Cerebellar cortex (tissue), 1 donor: ENCODE measurements at regions not wholly inside any gene's neighbourhood (a gene's known extent, or its start where the extent isn't known, plus 50 kb on each side); places are given as distances from the start of the nearest gene placed in this dataset.

ENCODE experiments used
- DNase-seq: peaks from one replicate; pipeline ENCODE4 v3.0.0-alpha.2; 2015; ENCODE audit warnings: low spot score

DNA sequence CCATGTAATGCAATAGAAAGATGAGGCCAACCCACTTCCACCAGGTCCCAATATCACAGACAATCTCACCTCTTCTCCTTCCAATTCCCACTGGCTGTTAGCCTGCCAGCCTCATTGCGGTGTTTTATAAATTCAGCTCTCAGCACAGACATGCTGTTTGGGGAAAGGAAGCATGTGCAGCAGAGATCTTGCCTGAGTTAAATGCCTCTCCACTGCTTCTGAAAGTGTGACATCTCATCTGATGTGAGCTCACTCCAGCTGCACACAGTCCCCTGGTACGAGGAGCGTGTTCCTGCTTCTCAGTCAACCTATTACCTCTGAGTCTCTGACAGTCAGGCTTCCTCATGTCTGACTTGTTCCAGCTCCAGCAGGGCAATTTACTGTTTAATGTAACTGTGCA is 122.7 kb upstream of the GUCY1A2 start:
- peak; percentile 64 for DNase-seq

DNA sequence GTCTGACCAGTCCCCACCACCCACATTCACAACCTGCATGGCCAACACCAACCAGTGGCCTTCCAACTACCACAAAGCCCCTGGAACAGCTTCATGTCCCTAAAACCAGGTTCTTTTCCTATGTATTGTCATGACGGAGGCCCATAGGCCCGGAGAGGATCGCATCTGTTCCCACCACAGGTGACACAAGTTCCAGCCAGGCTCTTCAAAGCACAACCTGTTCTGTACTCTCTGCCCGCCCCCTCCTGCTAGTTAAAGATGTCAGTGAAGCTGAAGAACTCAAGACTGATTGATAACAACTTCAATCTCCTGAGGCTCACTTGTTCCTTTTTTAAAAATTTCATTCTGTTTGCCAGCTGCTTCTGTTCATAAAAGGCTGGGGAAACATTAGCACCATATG is 121.1 kb upstream of the GUCY1A2 start:
- DNase-seq, result peak; percentile 85

DNA sequence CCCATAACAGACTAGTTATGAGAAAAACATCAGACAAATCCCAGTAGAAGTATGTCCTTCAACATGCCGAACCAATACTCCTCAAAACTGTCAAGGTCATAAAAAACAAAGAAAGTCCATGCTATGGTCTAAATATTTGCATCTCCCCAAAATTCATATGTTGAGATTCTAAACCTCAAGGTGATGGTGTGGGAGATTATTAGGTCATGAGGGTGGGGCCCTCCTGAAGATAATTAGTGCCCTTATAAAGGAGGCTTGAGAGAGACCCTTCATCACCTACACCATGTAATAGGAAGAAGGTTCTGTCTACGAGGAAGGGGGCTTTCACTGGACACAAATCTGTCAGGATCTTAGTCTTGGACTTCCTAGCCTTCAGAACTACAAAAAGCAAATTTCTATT is 118.6 kb upstream of the GUCY1A2 start:
- DNase-seq, result no peak

DNA sequence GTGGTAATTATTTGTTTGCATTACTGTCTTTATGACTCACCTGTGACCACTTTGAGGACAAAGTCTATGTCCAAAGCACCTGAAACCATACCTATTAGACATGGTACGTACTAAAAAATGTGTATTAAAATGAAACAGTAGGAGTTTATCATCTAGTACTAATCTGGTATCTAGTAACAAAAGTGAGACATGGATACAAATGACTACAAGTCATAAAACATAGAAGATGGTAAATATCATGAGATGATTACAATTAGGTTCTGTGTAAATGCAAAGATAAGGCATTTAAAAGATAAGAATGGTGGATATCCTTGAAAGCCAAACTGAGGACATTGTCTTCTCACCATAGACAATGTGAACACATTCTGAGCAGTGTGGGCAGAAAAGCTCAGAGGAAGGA is 113.5 kb upstream of the GUCY1A2 start:
- no peak for DNase-seq

DNA sequence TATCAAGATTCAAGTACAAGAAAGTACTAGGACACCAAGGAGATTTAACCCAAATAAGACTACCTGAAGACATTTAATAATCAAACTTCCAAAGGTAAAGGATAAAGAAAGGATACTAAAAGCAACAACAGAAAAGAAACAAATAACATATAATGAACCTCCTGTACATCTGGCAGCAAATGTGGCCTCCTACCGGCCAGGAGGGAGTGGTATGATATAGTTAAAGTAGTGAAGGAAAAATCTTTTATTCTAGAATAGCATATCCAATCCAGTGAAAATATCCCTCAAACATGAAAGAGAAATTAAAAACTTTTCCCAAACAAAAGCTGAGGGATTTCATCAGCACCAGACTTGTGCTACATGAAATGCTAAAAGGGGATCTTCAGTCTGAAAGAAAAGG is 104.7 kb upstream of the GUCY1A2 start:
- DNase-seq, result no peak

DNA sequence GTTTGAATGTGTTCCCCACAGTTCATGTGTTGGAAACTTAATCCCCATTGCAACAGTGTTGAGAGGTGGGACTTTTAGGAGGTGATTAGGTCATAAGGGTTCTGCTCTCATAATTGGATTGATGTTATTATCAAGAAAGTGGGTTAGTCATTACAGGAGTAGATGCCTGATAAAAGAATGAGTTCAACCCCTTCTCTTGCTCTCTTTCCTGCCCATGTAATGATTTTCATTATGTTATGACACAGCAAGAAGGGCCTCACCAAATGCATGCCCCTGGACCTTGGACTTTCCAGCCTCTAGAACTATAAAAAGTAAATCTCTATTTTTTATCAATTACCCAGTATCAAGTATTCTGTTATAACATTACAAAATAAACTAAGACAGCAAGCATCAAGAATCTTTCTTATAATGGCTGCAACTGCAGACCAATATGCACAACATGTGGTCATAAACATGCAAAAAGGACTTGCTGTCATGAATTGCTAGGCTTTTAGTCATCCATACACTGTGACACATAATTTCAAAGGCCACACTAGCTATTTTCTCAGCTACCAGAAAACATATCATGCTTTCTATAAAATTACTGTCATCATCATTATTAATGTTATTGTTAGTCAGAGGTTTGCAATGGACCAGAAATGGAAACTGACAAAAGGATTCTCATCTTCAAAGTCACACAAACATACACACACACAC is 99.9 kb upstream of the GUCY1A2 start:
- no peak for DNase-seq

DNA sequence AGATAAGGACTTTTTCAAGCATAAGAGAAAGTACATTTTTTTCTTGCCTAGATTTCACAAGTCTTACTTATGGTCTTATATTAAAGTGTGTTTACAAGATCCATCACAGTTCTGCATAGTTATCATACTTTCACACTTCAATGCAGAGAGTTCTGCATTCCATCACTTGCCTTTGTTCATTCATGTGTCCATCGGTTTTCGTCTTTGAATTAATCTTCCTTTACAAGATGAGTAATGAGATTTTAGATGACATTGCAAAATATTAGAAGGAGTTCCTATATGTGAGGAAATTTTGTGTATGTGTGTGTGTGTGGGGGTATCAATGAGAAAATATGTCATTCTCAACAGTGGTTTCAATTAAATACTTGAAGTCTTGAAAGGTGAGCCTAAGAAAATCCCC is 98.1 kb upstream of the GUCY1A2 start:
- DNase-seq, result no peak

DNA sequence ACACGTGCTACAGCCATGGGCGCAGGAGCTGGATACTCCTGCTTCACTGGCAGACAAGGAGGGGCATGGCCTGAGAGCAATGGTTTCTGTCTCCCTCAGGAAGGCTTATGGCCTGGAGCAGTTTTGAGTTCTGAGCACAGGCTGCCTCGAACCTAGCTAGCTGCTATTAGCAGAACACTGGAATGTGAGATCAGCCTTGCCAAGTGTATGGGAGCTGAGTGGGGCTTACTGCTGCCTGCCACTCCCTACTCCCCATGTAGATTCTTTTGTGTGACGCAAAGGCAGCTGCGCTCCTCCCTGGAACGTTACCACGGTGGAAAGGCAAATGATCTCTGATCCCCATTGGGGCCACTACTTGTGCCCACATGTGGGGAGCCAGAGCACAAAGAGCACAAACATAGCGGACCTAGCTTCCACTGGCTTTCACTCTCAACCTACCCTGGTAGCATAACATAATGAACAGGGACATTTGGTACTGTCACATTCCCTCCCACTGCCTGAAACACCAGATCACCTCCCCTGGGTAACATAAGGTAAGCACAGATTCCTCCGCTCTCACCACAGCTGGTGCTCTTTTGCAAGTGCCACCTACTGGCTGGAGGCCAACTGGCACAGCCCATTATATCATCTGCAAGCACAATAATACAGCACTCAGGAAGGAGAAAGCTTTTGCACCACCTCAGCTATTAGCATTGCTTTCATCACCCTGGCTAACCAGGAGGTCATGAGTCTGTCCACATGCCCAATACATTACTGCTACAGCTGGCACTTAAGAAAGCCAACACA is 84.6 kb upstream of the GUCY1A2 start:
- peak; percentile 5 for DNase-seq

DNA sequence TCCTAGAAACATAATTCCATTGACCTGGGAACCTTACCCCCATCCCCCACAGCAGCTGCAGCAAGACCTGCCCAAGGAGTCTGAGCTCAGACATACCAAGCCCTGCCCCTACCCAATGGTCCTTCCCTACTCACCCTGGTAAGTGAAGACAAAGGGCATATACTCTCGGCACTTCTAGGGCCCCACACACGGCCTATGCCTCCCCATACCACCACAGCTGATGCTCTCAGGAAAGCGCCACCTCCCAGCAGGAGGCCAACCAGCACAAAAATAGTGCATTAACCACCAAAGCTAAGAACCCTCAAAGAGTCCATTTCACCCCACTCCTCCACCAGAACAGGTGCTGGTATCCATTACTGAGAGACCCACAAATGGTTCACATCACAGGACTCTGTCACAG is 74.4 kb upstream of the GUCY1A2 start:
- DNase-seq, result no peak

DNA sequence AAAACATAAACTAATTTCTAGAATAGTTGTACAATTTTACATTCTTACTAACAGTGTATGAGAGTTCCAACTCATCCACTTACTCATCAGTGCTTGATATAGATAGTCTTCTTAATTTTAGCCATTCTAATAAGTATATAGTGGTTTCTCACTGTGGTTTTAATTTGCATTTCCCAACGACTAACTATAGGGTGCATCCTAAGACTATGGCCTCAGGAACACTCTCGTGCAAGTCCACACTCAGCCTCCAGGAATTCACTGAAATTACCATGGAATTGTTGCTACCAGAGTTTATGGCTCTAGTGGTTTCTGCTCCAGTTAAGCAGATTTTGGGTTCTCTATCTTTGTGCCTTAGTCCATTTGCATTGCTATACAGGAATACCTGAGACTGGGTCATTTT is 60.1 kb upstream of the GUCY1A2 start:
- no peak for DNase-seq

DNA sequence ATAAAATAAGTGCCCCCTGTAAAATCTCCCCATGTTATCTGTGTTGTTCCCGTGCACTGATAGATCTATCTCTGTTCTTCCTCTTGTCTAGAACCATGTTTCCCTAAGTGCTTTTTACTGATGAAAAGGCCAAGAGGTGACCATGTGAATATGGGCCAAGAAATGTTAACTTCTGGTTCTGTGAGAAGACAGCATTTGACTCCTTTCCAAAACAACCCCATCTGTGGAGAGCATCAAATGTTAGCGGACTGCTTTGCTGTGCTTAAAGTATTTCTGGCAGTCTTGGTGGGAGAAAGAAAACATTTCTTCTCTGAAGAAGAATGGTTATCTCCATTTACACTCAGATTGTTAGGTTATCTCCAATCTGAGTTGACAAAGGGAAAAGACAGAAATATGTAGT is 58.6 kb upstream of the GUCY1A2 start:
- no peak for DNase-seq

DNA sequence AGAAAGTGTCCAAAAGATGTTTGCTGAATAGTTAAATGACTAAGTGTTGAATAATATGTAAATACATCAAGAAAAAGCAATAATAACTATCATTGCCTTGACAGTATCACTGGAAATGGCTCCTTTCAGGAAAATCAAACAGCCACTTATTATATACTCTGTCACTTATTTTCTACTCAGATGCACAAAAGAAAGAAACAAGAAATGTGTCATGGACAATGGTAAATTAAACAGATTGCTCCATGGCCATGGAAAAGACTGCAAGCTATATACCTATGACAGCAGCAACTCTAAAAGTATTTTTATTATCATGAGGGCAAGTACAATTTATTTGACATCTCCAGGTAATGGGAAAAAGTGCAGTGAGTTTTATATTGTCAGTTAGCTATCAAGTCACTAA is 52.9 kb upstream of the GUCY1A2 start:
- no peak for DNase-seq
